RPMI8226 (cell line): ENCODE measurements at regions not wholly inside any gene's neighbourhood (a gene's known extent, or its start where the extent isn't known, plus 50 kb on each side); places are given as distances from the start of the nearest gene placed in this dataset.

Experiments
- DNase-seq: peaks from one replicate; pipeline ENCODE4 v3.0.0-alpha.2; 2015

GRCh38 chr2:67783026-67783425 is 279.8 kb downstream of the C1D start:
- DNase-seq = no peak

- DNase-seq = no peak
These were observed 272.2 kb downstream of the C1D start for GRCh38 chr2:67790622-67791021.

- DNase-seq = no peak
These were observed 270.6 kb downstream of the C1D start for GRCh38 chr2:67792191-67792590.

- no peak for DNase-seq
These were observed 270.1 kb downstream of the C1D start for GRCh38 chr2:67792681-67793091.

- no peak for DNase-seq
These were observed 264.8 kb downstream of the C1D start for GRCh38 chr2:67797801-67798540.

GRCh38 chr2:67798541-67799160 is 264.2 kb downstream of the C1D start:
- no peak for DNase-seq

- no peak for DNase-seq
These were observed 262.9 kb downstream of the C1D start for GRCh38 chr2:67799886-67800285.

GRCh38 chr2:67802291-67802690 is 260.5 kb downstream of the C1D start:
- DNase-seq = no peak

GRCh38 chr2:67802824-67803223 is 260.0 kb downstream of the C1D start:
- DNase-seq = no peak

- no peak for DNase-seq
These were observed 256.0 kb downstream of the C1D start for GRCh38 chr2:67806816-67807215.

- no peak for DNase-seq
These were observed 254.7 kb downstream of the C1D start for GRCh38 chr2:67808112-67808511.

- DNase-seq = no peak
These were observed 250.1 kb downstream of the C1D start for GRCh38 chr2:67812682-67813081.

- no peak for DNase-seq
These were observed 239.1 kb downstream of the C1D start for GRCh38 chr2:67823726-67824125.

GRCh38 chr2:67824186-67824585 is 238.6 kb downstream of the C1D start:
- DNase-seq = no peak

GRCh38 chr2:67825476-67825875 is 237.3 kb downstream of the C1D start:
- no peak for DNase-seq

GRCh38 chr2:67828066-67828465 is 234.7 kb downstream of the C1D start:
- no peak for DNase-seq

- no peak for DNase-seq
These were observed 233.3 kb downstream of the C1D start for GRCh38 chr2:67829470-67829869.

GRCh38 chr2:67833632-67834031 is 229.2 kb downstream of the C1D start:
- DNase-seq = no peak

GRCh38 chr2:67834482-67834881 is 228.3 kb downstream of the C1D start:
- no peak for DNase-seq

GRCh38 chr2:67835266-67835665 is 227.5 kb downstream of the C1D start:
- DNase-seq = no peak

GRCh38 chr2:67836866-67837265 is 225.9 kb downstream of the C1D start:
- no peak for DNase-seq

- DNase-seq = no peak
These were observed 224.6 kb downstream of the C1D start for GRCh38 chr2:67838205-67838604.

- no peak for DNase-seq
These were observed 223.6 kb downstream of the C1D start for GRCh38 chr2:67839242-67839641.

- DNase-seq = no peak
These were observed 223.1 kb downstream of the C1D start for GRCh38 chr2:67839668-67840067.
